A549 (cell line): ENCODE measurements at regions not wholly inside any gene's neighbourhood (a gene's known extent, or its start where the extent isn't known, plus 50 kb on each side); places are given as distances from the start of the nearest gene placed in this dataset.

Source experiments
- EP300 ChIP-seq, 2 experiments: fragments of >200 bp; sonication (Bioruptor Twin); formaldehyde crosslinking; IDR thresholded peaks; 2 replicates in 1 of 2; 3 replicates in 1 of 2; pipeline ENCODE4 v1.6.1; 2016 to 2017
- POLR2A ChIP-seq: IDR thresholded peaks from 2 replicates; pipeline ENCODE4 v1.6.1; 2012; ENCODE audit warnings: mild to moderate bottlenecking, low read length
- TF ChIP-seq, protein P1 (sequence below): fragments of >200 bp; sonication (Bioruptor Twin); formaldehyde crosslinking; IDR thresholded peaks from 3 replicates; pipeline ENCODE4 v1.5.1; 2016

DNA sequence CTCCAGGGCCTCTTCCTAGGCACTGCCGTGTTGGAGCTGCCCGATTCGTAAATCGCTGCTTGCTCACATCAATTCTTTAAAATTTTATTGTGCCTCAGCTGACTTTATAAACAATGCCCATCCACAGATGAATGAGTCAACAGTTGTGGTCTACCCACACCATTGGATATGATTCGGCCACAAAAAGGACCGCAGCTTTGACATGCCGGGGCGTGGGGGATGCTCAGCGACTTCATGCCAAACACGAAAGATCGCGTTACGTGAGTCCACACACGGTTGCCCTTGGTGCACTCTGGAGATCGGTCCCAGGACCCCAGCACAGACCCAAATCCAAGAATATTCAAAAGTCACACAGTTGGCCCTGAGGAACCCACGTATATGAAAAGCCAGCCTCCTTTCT lies 195.7 kb downstream of the CTTN start:
- TF ChIP-seq POLR2A, result no peak
- TF ChIP-seq, protein P1, sequence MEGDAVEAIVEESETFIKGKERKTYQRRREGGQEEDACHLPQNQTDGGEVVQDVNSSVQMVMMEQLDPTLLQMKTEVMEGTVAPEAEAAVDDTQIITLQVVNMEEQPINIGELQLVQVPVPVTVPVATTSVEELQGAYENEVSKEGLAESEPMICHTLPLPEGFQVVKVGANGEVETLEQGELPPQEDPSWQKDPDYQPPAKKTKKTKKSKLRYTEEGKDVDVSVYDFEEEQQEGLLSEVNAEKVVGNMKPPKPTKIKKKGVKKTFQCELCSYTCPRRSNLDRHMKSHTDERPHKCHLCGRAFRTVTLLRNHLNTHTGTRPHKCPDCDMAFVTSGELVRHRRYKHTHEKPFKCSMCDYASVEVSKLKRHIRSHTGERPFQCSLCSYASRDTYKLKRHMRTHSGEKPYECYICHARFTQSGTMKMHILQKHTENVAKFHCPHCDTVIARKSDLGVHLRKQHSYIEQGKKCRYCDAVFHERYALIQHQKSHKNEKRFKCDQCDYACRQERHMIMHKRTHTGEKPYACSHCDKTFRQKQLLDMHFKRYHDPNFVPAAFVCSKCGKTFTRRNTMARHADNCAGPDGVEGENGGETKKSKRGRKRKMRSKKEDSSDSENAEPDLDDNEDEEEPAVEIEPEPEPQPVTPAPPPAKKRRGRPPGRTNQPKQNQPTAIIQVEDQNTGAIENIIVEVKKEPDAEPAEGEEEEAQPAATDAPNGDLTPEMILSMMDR, result no peak
- TF ChIP-seq EP300 (IDR thresholded peaks at IDR 0.05), result no peak
